Ishikawa (cell line): ENCODE measurements at regions not wholly inside any gene's neighbourhood (a gene's known extent, or its start where the extent isn't known, plus 50 kb on each side); places are given as distances from the start of the nearest gene placed in this dataset.

ENCODE experiments used
- CEBPB ChIP-seq: IDR thresholded peaks from 2 replicates; pipeline ENCODE4 v1.6.1; 2012
- CREB1 ChIP-seq: IDR thresholded peaks from 2 replicates; pipeline ENCODE4 v1.6.1; 2012; ENCODE audit warnings: low read depth
- EGR1 ChIP-seq: IDR thresholded peaks from 2 replicates; pipeline ENCODE4 v1.6.1; 2012
- EP300 ChIP-seq: IDR thresholded peaks from 2 replicates; pipeline ENCODE4 v1.6.1; 2012; ENCODE audit warnings: borderline replicate concordance
- FOXM1 ChIP-seq: IDR thresholded peaks from 2 replicates; pipeline ENCODE4 v1.6.1; 2012; ENCODE audit warnings: low read depth, borderline replicate concordance
- MAX ChIP-seq: IDR thresholded peaks from 2 replicates; pipeline ENCODE4 v1.6.1; 2012
- NFIC ChIP-seq: IDR thresholded peaks from 2 replicates; pipeline ENCODE4 v1.6.1; 2012
- RAD21 ChIP-seq: IDR thresholded peaks from 2 replicates; pipeline ENCODE4 v1.6.1; 2012; ENCODE audit warnings: low read depth
- REST ChIP-seq: IDR thresholded peaks from 2 replicates; pipeline ENCODE4 v1.6.1; 2012; ENCODE audit warnings: low read depth, mild to moderate bottlenecking
- TAF1 ChIP-seq: IDR thresholded peaks from 2 replicates; pipeline ENCODE4 v1.6.1; 2012; ENCODE audit warnings: low read depth, mild to moderate bottlenecking
- TCF12 ChIP-seq: IDR thresholded peaks from 2 replicates; pipeline ENCODE4 v1.6.1; 2012; ENCODE audit warnings: low read depth
- TEAD4 ChIP-seq: IDR thresholded peaks from 2 replicates; pipeline ENCODE4 v1.6.1; 2012
- USF1 ChIP-seq: IDR thresholded peaks from 2 replicates; pipeline ENCODE4 v1.6.1; 2012
- YY1 ChIP-seq: IDR thresholded peaks from 2 replicates; pipeline ENCODE4 v1.6.1; 2012; ENCODE audit warnings: low read depth
- ZBTB7A ChIP-seq: IDR thresholded peaks from 2 replicates; pipeline ENCODE4 v1.6.1; 2012; ENCODE audit warnings: low read depth

GRCh38 chr2:71813807-71814470, 333.7 kb downstream of the CYP26B1 start:
- TF ChIP-seq CEBPB (no peak), NFIC (no peak), REST (no peak), FOXM1 (no peak), TAF1 (no peak), EGR1 (no peak), ZBTB7A (no peak), RAD21 (no peak), EP300 (no peak)

GRCh38 chr2:71813315-71813714, 334.3 kb downstream of the CYP26B1 start:
- TF ChIP-seq USF1 (no peak), TAF1 (no peak), TCF12 (no peak)

GRCh38 chr2:71812736-71813135, 334.9 kb downstream of the CYP26B1 start:
- no peak for TF ChIP-seq TEAD4
- TF ChIP-seq EGR1 = no peak
- TF ChIP-seq YY1 = no peak

GRCh38 chr2:71811726-71812125, 335.9 kb downstream of the CYP26B1 start:
- TF ChIP-seq YY1 (no peak), RAD21 (no peak), EP300 (no peak), REST (no peak), EGR1 (no peak), FOXM1 (no peak), MAX (no peak), TAF1 (no peak), CREB1 (no peak), ZBTB7A (no peak), NFIC (no peak), CEBPB (no peak), USF1 (no peak), TCF12 (no peak), TEAD4 (no peak)

- no peak for TF ChIP-seq ZBTB7A
- TF ChIP-seq FOXM1 = no peak
- no peak for TF ChIP-seq RAD21
- TF ChIP-seq USF1 = no peak
- TF ChIP-seq TCF12 = no peak
- no peak for TF ChIP-seq MAX
- no peak for TF ChIP-seq TEAD4
- no peak for TF ChIP-seq YY1
- TF ChIP-seq NFIC = no peak
- no peak for TF ChIP-seq CEBPB
- TF ChIP-seq TAF1 = no peak
- no peak for TF ChIP-seq EP300
Measured at GRCh38 chr2:71811157-71811556, 336.5 kb downstream of the CYP26B1 start.
